BE2C (cell line): ENCODE measurements at regions not wholly inside any gene's neighbourhood (a gene's known extent, or its start where the extent isn't known, plus 50 kb on each side); places are given as distances from the start of the nearest gene placed in this dataset.
"Not testable (repeated sequence)": the region's sequence is repeated elsewhere in the genome, so short reads cannot be mapped to it uniquely, and the experiment has no call there.

Experiments
- DNase-seq: peaks from one replicate; pipeline ENCODE4 v3.0.0-alpha.2; 2020
- H3K27me3 ChIP-seq: fragments of 250-450 bp; sonication (Bioruptor Pico); 2 replicates; pipeline ENCODE4 v1.5.1; 2020; ENCODE audit warnings: mild to moderate bottlenecking
- H3K36me3 ChIP-seq: fragments of 250-450 bp; sonication (Bioruptor Pico); 2 replicates; pipeline ENCODE4 v1.5.1; 2020; ENCODE audit warnings: mild to moderate bottlenecking
- H3K4me1 ChIP-seq: fragments of 250-450 bp; sonication (Bioruptor Pico); 2 replicates; pipeline ENCODE4 v1.5.1; 2020
- H3K4me3 ChIP-seq: 2 replicates; pipeline ENCODE4 v1.5.1; 2011; ENCODE audit warnings: low read depth, low read length
- H3K9me3 ChIP-seq: fragments of 250-450 bp; sonication (Bioruptor Pico); 2 replicates; pipeline ENCODE4 v1.5.1; 2020
- TF ChIP-seq, protein P1 (sequence below): IDR thresholded peaks from 2 replicates; pipeline ENCODE4 v1.5.1; 2012; ENCODE audit warnings: mild to moderate bottlenecking, low read depth, low read length

- Histone ChIP-seq H3K4me1 (no peaks in the 10 kb centered on the region), H3K4me3 (no peak overlapping the region), H3K27me3 (0 out of 2 replicates have a peak, but pooled peaks cover 6% of the 10 kb centered on the region), H3K9me3 (no peaks in the 10 kb centered on the region), H3K36me3 (no peaks in the 10 kb centered on the region)
- TF ChIP-seq, protein P1, sequence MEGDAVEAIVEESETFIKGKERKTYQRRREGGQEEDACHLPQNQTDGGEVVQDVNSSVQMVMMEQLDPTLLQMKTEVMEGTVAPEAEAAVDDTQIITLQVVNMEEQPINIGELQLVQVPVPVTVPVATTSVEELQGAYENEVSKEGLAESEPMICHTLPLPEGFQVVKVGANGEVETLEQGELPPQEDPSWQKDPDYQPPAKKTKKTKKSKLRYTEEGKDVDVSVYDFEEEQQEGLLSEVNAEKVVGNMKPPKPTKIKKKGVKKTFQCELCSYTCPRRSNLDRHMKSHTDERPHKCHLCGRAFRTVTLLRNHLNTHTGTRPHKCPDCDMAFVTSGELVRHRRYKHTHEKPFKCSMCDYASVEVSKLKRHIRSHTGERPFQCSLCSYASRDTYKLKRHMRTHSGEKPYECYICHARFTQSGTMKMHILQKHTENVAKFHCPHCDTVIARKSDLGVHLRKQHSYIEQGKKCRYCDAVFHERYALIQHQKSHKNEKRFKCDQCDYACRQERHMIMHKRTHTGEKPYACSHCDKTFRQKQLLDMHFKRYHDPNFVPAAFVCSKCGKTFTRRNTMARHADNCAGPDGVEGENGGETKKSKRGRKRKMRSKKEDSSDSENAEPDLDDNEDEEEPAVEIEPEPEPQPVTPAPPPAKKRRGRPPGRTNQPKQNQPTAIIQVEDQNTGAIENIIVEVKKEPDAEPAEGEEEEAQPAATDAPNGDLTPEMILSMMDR, result no peak
- no peak for DNase-seq
These were observed 80.9 kb upstream of the ZNF800 start for GRCh38 chr7:127473409-127473808.

- Histone ChIP-seq H3K4me1 (no peaks in the 10 kb centered on the region), H3K27me3 (no peaks in the 10 kb centered on the region), H3K36me3 (no peaks in the 10 kb centered on the region), H3K9me3 (no peaks in the 10 kb centered on the region), H3K4me3 (no peak overlapping the region)
- TF ChIP-seq, protein P1, result no peak
- no peak for DNase-seq
These were observed 67.6 kb upstream of the ZNF800 start for GRCh38 chr7:127460077-127460476.

DNA sequence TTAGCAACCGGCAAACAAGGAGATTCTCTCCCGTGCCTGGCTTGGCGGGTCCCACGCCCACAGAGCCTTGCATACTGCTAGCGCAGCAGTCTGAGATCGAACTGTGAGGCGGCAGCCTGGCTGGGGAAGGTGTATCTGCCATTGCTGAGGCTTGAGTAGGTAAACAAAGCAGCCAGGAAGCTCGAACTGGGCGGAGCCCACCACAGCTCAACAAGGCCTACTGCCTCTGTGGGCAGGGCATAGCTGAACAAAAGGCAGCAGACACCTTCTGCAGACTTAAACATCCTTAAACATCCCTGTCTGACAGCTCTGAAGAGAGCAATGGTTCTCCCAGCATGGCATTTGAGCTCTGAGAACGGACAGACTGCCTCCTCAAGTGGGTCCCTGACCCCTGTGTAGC lies 58.8 kb upstream of the ZNF800 start:
- DNase-seq, H3K4me1 ChIP-seq, H3K9me3 ChIP-seq, H3K36me3 ChIP-seq, H3K4me3 ChIP-seq: not testable (repeated sequence)
- peaks cover 28% of the 10 kb centered on the region for H3K27me3 ChIP-seq

DNA sequence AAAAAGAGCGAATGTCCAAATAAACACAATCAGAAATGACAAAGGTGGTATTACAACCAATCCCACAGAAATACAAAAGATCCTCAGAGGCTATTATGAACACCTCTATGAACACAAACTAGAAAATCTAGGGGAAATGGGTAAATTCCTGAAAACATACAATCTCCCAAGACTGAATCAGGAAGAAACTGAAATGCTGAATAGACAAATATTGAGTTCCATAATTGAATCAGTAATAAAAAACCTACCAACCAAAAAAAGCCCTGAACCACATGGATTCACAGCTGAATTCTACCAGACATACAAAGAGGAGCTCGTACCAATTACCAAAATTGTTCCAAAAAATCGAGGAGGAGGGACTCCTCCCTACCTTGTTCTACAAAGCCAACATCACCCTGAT lies 56.1 kb upstream of the ZNF800 start:
- Histone ChIP-seq H3K4me3 (no peak overlapping the region), H3K9me3 (no peaks in the 10 kb centered on the region), H3K27me3 (peaks cover 24% of the 10 kb centered on the region), H3K36me3 (no peaks in the 10 kb centered on the region), H3K4me1 (no peaks in the 10 kb centered on the region)
- TF ChIP-seq, protein P1, result no peak
- no peak for DNase-seq

GRCh38 chr7:127447326-127447945 lies 54.9 kb upstream of the ZNF800 start:
- H3K4me3 ChIP-seq, result no peak overlapping the region
- TF ChIP-seq, protein P1, result peak; percentile 93
- peaks cover 20% of the 10 kb centered on the region for H3K27me3 ChIP-seq
- no peaks in the 10 kb centered on the region for H3K4me1 ChIP-seq
- peak; percentile 78 for DNase-seq
- no peaks in the 10 kb centered on the region for H3K36me3 ChIP-seq
- H3K9me3 ChIP-seq, result no peaks in the 10 kb centered on the region

DNA sequence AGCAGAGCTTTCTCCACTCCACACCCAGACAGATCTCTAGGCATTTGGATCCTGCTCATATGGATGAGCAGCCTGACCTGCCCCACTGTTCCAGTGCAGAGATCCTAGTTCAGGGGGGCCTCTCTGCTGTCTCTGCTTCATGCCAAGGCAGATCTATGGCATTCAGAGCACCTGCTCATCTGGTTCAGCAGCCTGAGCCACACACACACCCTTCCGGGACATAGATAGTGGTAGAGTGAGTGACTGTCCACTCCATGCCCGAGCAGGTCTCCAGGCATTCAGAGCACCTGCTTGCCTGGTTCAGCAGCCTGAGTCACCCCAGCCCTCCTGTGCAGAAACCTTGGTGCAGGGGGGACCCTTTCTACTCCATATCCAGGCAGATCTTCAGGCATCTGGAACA lies 54.3 kb upstream of the ZNF800 start:
- TF ChIP-seq, protein P1, result no peak
- Histone ChIP-seq H3K4me3 (no peak overlapping the region), H3K36me3 (no peaks in the 10 kb centered on the region), H3K9me3 (no peaks in the 10 kb centered on the region), H3K27me3 (peaks cover 18% of the 10 kb centered on the region), H3K4me1 (no peaks in the 10 kb centered on the region)
- DNase-seq, result no peak
